IMR-90 (cell line): ENCODE measurements at regions not wholly inside any gene's neighbourhood (a gene's known extent, or its start where the extent isn't known, plus 50 kb on each side); places are given as distances from the start of the nearest gene placed in this dataset.

Experiments
- ATAC-seq: fragments of 200-7000 bp; cut with Tn5 transposase; 2 replicates; pipeline ENCODE4 v1.9.1; 2020; ENCODE audit warnings: low read depth, mild to moderate bottlenecking, moderate library complexity
- BruUV-seq: library from RNA; stranded (reverse); fragments of 400-500 nt; replicated peaks from 2 replicates; lab custom pipeline; 2021; lab: Mats Ljungman, UMichigan
- CTCF ChIA-PET: fragments of 300-600 bp; formaldehyde crosslinking; extraction: SDS; loops from one replicate; lab custom pipeline; 2021; ENCODE audit warnings: antibody characterized with exemption; lab: Yijun Ruan, JAX
- POLR2A ChIA-PET: fragments of 300-600 bp; sonication (Branson Sonifier 250); formaldehyde crosslinking; loops from one replicate; lab custom pipeline; 2022; ENCODE audit warnings: antibody characterized with exemption; ENCODE audit not compliant: unreplicated experiment; lab: Charles Lee
- DNase-seq: peaks from one replicate; pipeline ENCODE4 v3.0.0; 2013
- H2AFZ ChIP-seq: replicated peaks from 2 replicates; pipeline ENCODE3; 2013; ENCODE audit warnings: low read length, mild to moderate bottlenecking; ENCODE audit not compliant: poor library complexity
- H2AK5ac ChIP-seq: 2 replicates; pipeline ENCODE4 v1.6.1; 2013; ENCODE audit warnings: low read depth, low read length, inconsistent platforms
- H2AK9ac ChIP-seq: replicated peaks from 2 replicates; pipeline ENCODE3; 2013; ENCODE audit warnings: mild to moderate bottlenecking, low read depth, low read length, moderate library complexity; ENCODE audit not compliant: poor library complexity
- H2BK120ac ChIP-seq: 2 replicates; pipeline ENCODE4 v1.6.1; 2013; ENCODE audit warnings: low read depth, low read length, inconsistent platforms
- H2BK15ac ChIP-seq: 3 replicates; pipeline ENCODE4 v1.6.1; 2013; ENCODE audit warnings: low read depth, low read length, inconsistent platforms
- H2BK20ac ChIP-seq: 2 replicates; pipeline ENCODE4 v1.6.1; 2013; ENCODE audit warnings: low read depth, mild to moderate bottlenecking, inconsistent platforms, low read length, moderate library complexity
- H2BK5ac ChIP-seq: 2 replicates; pipeline ENCODE4 v1.6.1; 2013; ENCODE audit warnings: mild to moderate bottlenecking, low read depth, low read length, inconsistent platforms; ENCODE audit not compliant: poor library complexity, severe bottlenecking
- H3K14ac ChIP-seq: replicated peaks from 2 replicates; pipeline ENCODE4 v1.6.1; 2013; ENCODE audit warnings: low read depth, low read length, inconsistent platforms
- H3K18ac ChIP-seq: 2 replicates; pipeline ENCODE4 v1.6.1; 2013; ENCODE audit warnings: low read depth, low read length, control low read depth
- H3K23ac ChIP-seq: 2 replicates; pipeline ENCODE4 v1.6.1; 2013; ENCODE audit warnings: low read depth, low read length, inconsistent platforms
- H3K27ac ChIP-seq: 2 replicates; pipeline ENCODE4 v1.5.1; 2013; ENCODE audit warnings: mild to moderate bottlenecking, control low read depth, low read length; ENCODE audit not compliant: insufficient read depth
- H3K27me3 ChIP-seq: 2 replicates; pipeline ENCODE4 v1.6.1; 2013; ENCODE audit warnings: low read length; ENCODE audit not compliant: control insufficient read depth, insufficient read depth
- H3K36me3 ChIP-seq: 2 replicates; pipeline ENCODE4 v1.6.1; 2013; ENCODE audit warnings: low read length, mixed read lengths; ENCODE audit not compliant: control insufficient read depth, insufficient read depth
- H3K4ac ChIP-seq: 2 replicates; pipeline ENCODE4 v1.6.1; 2013; ENCODE audit warnings: low read depth, low read length, inconsistent platforms
- H3K4me1 ChIP-seq: 2 replicates; pipeline ENCODE4 v1.6.1; 2013; ENCODE audit warnings: low read length, mixed read lengths; ENCODE audit not compliant: control insufficient read depth, insufficient read depth
- H3K4me2 ChIP-seq: 2 replicates; pipeline ENCODE4 v1.6.1; 2013; ENCODE audit warnings: low read depth, mild to moderate bottlenecking, control low read depth, low read length, moderate library complexity
- H3K4me3 ChIP-seq: 2 replicates; pipeline ENCODE4 v1.5.1; 2013; ENCODE audit warnings: low read depth, mild to moderate bottlenecking, control low read depth, low read length, moderate library complexity; ENCODE audit not compliant: insufficient read depth
- H3K56ac ChIP-seq: 2 replicates; pipeline ENCODE4 v1.6.1; 2013; ENCODE audit warnings: low read length, inconsistent platforms; ENCODE audit not compliant: insufficient read depth; ENCODE audit errors: extremely low read depth
- H3K79me1 ChIP-seq, 2 experiments: 2 replicates each; pipeline ENCODE4 v1.6.1; 2013; ENCODE audit warnings: low read length in 2 of 2, inconsistent platforms in 1 of 2, low read depth in 1 of 2
- H3K9ac ChIP-seq: 2 replicates; pipeline ENCODE4 v1.6.1; 2013; ENCODE audit warnings: low read depth, low read length, control low read depth
- H3K9me1 ChIP-seq: 2 replicates; pipeline ENCODE4 v1.6.1; 2013; ENCODE audit warnings: low read length, inconsistent platforms; ENCODE audit not compliant: insufficient read depth
- H3K9me3 ChIP-seq: 2 replicates; pipeline ENCODE4 v1.6.1; 2013; ENCODE audit warnings: low read length; ENCODE audit not compliant: control insufficient read depth, insufficient read depth
- H4K20me1 ChIP-seq: 2 replicates; pipeline ENCODE4 v1.6.1; 2013; ENCODE audit warnings: low read length, inconsistent platforms; ENCODE audit not compliant: insufficient read depth
- H4K5ac ChIP-seq: 2 replicates; pipeline ENCODE4 v1.6.1; 2013; ENCODE audit warnings: mild to moderate bottlenecking, low read depth, low read length, control low read depth
- H4K8ac ChIP-seq, 2 experiments: 2 replicates each; pipeline ENCODE4 v1.6.1; 2013; ENCODE audit warnings: low read depth in 2 of 2, low read length in 2 of 2, control low read depth in 1 of 2, inconsistent platforms in 1 of 2
- H4K91ac ChIP-seq: 2 replicates; pipeline ENCODE4 v1.6.1; 2013; ENCODE audit warnings: low read depth, low read length, inconsistent platforms; ENCODE audit not compliant: insufficient read depth
- CEBPB ChIP-seq: IDR thresholded peaks from 2 replicates; pipeline ENCODE4 v1.6.1; 2012; ENCODE audit warnings: low read depth, low read length, improper control_type of control experiment
- ELK1 ChIP-seq: fragments of 150-350 bp; IDR thresholded peaks from 2 replicates; pipeline ENCODE4 v1.6.1; 2016; ENCODE audit warnings: low read depth, mild to moderate bottlenecking, low read length, moderate library complexity, borderline replicate concordance
- WGBS, 2 experiments: methylation state at CpG; one replicate each; pipeline versions ENCODE4 v1.1.5 to v1.1.7; 2013; ENCODE audit warnings: missing lambda C conversion rate in 2 of 2; ENCODE audit not compliant: insufficient read length in 1 of 2; ENCODE audit errors: extremely low coverage in 2 of 2; 5-methylcytosine and 5-hydroxymethylcytosine counted together
- dilution Hi-C: fragments of 300-500 bp; cut with HindIII; formaldehyde crosslinking; loops from one replicate; pipeline ENCODE4 v1.14.3; 2018; ENCODE audit warnings: low sequenced_read_pairs; ENCODE audit not compliant: unreplicated experiment
- in situ Hi-C: fragments of 300-500 bp; cut with MboI; formaldehyde crosslinking; loops from 3 replicates; pipeline ENCODE4 v1.14.3; 2019; ENCODE audit warnings: low sequenced_read_pairs, inconsistent platforms, mixed read lengths
- intact Hi-C: fragments of 100-400 bp; cut with micrococcal nuclease; formaldehyde crosslinking; loops from 2 replicates; pipeline ENCODE4 v1.10.0; 2022

- H3K4ac ChIP-seq: no peak overlapping the region
- H3K79me1 ChIP-seq: no peaks in the 10 kb centered on the region
- no peaks in the 10 kb centered on the region for H3K36me3 ChIP-seq
- H2AK5ac ChIP-seq: no peak overlapping the region
- no peak overlapping the region for H2AFZ ChIP-seq
- dilution Hi-C loops: no loop called here
- no peaks in the 10 kb centered on the region for H3K4me1 ChIP-seq
- no peak overlapping the region for H3K18ac ChIP-seq
- H2BK15ac ChIP-seq: no peak overlapping the region
- H3K23ac ChIP-seq: no peak overlapping the region
- no peak overlapping the region for H3K4me2 ChIP-seq
- TF ChIP-seq ELK1 (no peak), CEBPB (peak; percentile 41; the same call in 1 of the 2 replicates)
- H4K8ac ChIP-seq: no peak overlapping the region
- in situ Hi-C loops: no loop called here
- no peaks in the 10 kb centered on the region for H4K20me1 ChIP-seq
- H3K14ac ChIP-seq: no peak overlapping the region
- POLR2A ChIA-PET: no interaction called here
- DNase-seq (no peak), ATAC-seq (no peak)
- no peak overlapping the region for H4K91ac ChIP-seq
- H3K9ac ChIP-seq: no peak overlapping the region
- no TSS peak for BruUV-seq
- H3K4me3 ChIP-seq: no peak overlapping the region
- no peak overlapping the region for H4K5ac ChIP-seq
- no peaks in the 10 kb centered on the region for H3K9me3 ChIP-seq
- H2BK5ac ChIP-seq: no peak overlapping the region
- CTCF ChIA-PET: no interaction called here
- no peaks in the 10 kb centered on the region for H3K27me3 ChIP-seq
- no CpG with 5 or more reads among the region's 4 CpGs for WGBS, 2 experiments
- intact Hi-C loops: no loop called here
- no peak overlapping the region for H2AK9ac ChIP-seq
- H3K56ac ChIP-seq: no peak overlapping the region
- H3K9me1 ChIP-seq: no peaks in the 10 kb centered on the region
- H2BK120ac ChIP-seq: no peak overlapping the region
- H3K27ac ChIP-seq: no peak overlapping the region
- H2BK20ac ChIP-seq: no peak overlapping the region
Observed at GRCh38 chr2:58629545-58630119, 388.5 kb upstream of the FANCL start.
